Calu3 (cell line): ENCODE measurements at regions not wholly inside any gene's neighbourhood (a gene's known extent, or its start where the extent isn't known, plus 50 kb on each side); places are given as distances from the start of the nearest gene placed in this dataset.
A peak's percentile ranks its signal among the peaks of the same experiment; 100 is the strongest.

Experiments used
- BruUV-seq: library from RNA; stranded (reverse); fragments of 400-500 nt; replicated peaks from 2 replicates; lab custom pipeline; 2021; lab: Mats Ljungman, UMichigan
- CTCF ChIA-PET: fragments of 300-600 bp; sonication (Branson Sonifier 250); formaldehyde crosslinking; loops from one replicate; lab custom pipeline; 2022; ENCODE audit warnings: antibody characterized with exemption; lab: Charles Lee
- DNase-seq: peaks from one replicate; pipeline ENCODE4 v3.0.0; 2022
- H3K27ac Mint-ChIP-seq: one replicate; pipeline ENCODE4 v1.8.0; 2022; ENCODE audit warnings: mixed read lengths; ENCODE audit not compliant: unreplicated experiment
- H3K27me3 Mint-ChIP-seq: one replicate; pipeline ENCODE4 v1.8.0; 2022; ENCODE audit warnings: mixed read lengths; ENCODE audit not compliant: unreplicated experiment
- H3K36me3 Mint-ChIP-seq: one replicate; pipeline ENCODE4 v1.8.0; 2022; ENCODE audit warnings: mild to moderate bottlenecking, moderate library complexity, mixed read lengths; ENCODE audit not compliant: insufficient read depth, unreplicated experiment
- H3K4me1 Mint-ChIP-seq: one replicate; pipeline ENCODE4 v1.8.0; 2022; ENCODE audit warnings: mild to moderate bottlenecking, low read depth, mixed read lengths; ENCODE audit not compliant: unreplicated experiment
- H3K4me3 Mint-ChIP-seq: one replicate; pipeline ENCODE4 v1.8.0; 2022; ENCODE audit warnings: mild to moderate bottlenecking, low read depth, moderate library complexity, mixed read lengths; ENCODE audit not compliant: unreplicated experiment
- H3K9me3 Mint-ChIP-seq: one replicate; pipeline ENCODE4 v1.8.0; 2022; ENCODE audit warnings: low read depth, mixed read lengths; ENCODE audit not compliant: unreplicated experiment
- CTCF ChIP-seq: fragments of 200-600 bp; IDR thresholded peaks from one replicate; pipeline ENCODE4 v1.8.0; 2022; ENCODE audit warnings: antibody characterized with exemption; ENCODE audit not compliant: unreplicated experiment
- intact Hi-C: fragments of 100-400 bp; cut with micrococcal nuclease; formaldehyde crosslinking; loops from one replicate; pipeline ENCODE4 v1.10.0; 2022; ENCODE audit not compliant: unreplicated experiment

GRCh38 chr4:74598611-74599325 lies 153.8 kb downstream of the AREG start:
- intact Hi-C loops: no loop called here
- no TSS peak for BruUV-seq
- CTCF ChIA-PET: no interaction called here
- DNase-seq: no peak
- Mint-ChIP-seq H3K27ac (no peak overlapping the region), H3K4me1 (no peaks in the 10 kb centered on the region), H3K36me3 (no peaks in the 10 kb centered on the region), H3K27me3 (no peaks in the 10 kb centered on the region), H3K4me3 (no peak overlapping the region), H3K9me3 (no peaks in the 10 kb centered on the region)
- no peak for TF ChIP-seq CTCF

GRCh38 chr4:74603186-74603585 lies 158.2 kb downstream of the AREG start:
- Mint-ChIP-seq H3K4me3 (no peak overlapping the region), H3K4me1 (peaks cover 22% of the 10 kb centered on the region), H3K27me3 (no peaks in the 10 kb centered on the region), H3K27ac (no peak overlapping the region), H3K9me3 (no peaks in the 10 kb centered on the region), H3K36me3 (no peaks in the 10 kb centered on the region)
- intact Hi-C loops: no loop called here
- CTCF ChIA-PET: interaction anchor here (0.6 kb wide), 1 partner anchor 16 kb away, joined by 3 read pairs; no protein-coding TSS in a partner anchor
- BruUV-seq: no TSS peak
- no peak for DNase-seq
- TF ChIP-seq CTCF: no peak

- no peaks in the 10 kb centered on the region for H3K36me3 Mint-ChIP-seq
- no peaks in the 10 kb centered on the region for H3K27me3 Mint-ChIP-seq
- peaks cover 37% of the 10 kb centered on the region for H3K4me1 Mint-ChIP-seq
- CTCF ChIA-PET: interaction anchor here (0.9 kb wide), 2 partner anchors 24 to 64 kb away, joined by 3 read pairs; no protein-coding TSS in a partner anchor
- intact Hi-C loops: no loop called here
- no TSS peak for BruUV-seq
- no peak overlapping the region for H3K4me3 Mint-ChIP-seq
- no peak for DNase-seq
- H3K9me3 Mint-ChIP-seq: no peaks in the 10 kb centered on the region
- peak overlapping the region; percentile 61 for H3K27ac Mint-ChIP-seq
- no peak for TF ChIP-seq CTCF
Observed at GRCh38 chr4:74608151-74608949, 163.4 kb downstream of the AREG start.

- no peaks in the 10 kb centered on the region for H3K36me3 Mint-ChIP-seq
- CTCF ChIA-PET: no interaction called here
- peaks cover 40% of the 10 kb centered on the region for H3K4me1 Mint-ChIP-seq
- DNase-seq: no peak
- H3K4me3 Mint-ChIP-seq: no peak overlapping the region
- no peak for TF ChIP-seq CTCF
- no TSS peak for BruUV-seq
- peaks cover 3% of the 10 kb centered on the region for H3K9me3 Mint-ChIP-seq
- H3K27ac Mint-ChIP-seq: no peak overlapping the region
- intact Hi-C loops: no loop called here
- H3K27me3 Mint-ChIP-seq: no peaks in the 10 kb centered on the region
Observed at GRCh38 chr4:74610491-74610890, 165.6 kb downstream of the AREG start.
